GM18951 (cell line): ENCODE measurements at regions not wholly inside any gene's neighbourhood (a gene's known extent, or its start where the extent isn't known, plus 50 kb on each side); places are given as distances from the start of the nearest gene placed in this dataset.

Experiments used
- POLR2A ChIP-seq: IDR thresholded peaks from 4 replicates; pipeline ENCODE4 v1.6.1; 2011; ENCODE audit warnings: mild to moderate bottlenecking; ENCODE audit not compliant: insufficient read length, insufficient read depth; ENCODE audit errors: extremely low read depth
- in situ Hi-C: fragments of 300-500 bp; cut with MboI; formaldehyde crosslinking; loops from one replicate; pipeline ENCODE4 v1.12.0; 2022; ENCODE audit warnings: low sequenced_read_pairs, mixed read lengths, inconsistent platforms; ENCODE audit not compliant: unreplicated experiment

DNA sequence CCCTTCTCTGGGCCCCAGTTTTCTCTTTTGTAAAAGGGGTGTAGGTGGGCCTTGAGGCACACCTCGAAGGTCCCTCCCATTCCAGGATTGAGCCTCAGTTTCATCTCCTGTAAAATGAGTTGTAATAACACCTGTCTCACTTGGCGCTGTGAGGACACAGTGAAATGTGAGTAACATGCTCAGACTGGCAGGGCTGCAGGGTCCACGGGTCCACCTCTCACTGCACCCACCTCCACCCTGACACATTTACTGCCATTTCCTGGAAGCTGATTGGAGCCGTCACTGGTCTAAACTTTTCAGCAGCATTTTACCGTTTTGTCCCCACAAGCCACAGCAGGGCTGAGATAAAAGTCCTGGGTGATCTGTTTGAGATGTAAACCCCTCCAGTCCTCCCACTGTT lies 398.0 kb downstream of the PTPRU start:
- in situ Hi-C loops: no loop called here
- no peak for TF ChIP-seq POLR2A

DNA sequence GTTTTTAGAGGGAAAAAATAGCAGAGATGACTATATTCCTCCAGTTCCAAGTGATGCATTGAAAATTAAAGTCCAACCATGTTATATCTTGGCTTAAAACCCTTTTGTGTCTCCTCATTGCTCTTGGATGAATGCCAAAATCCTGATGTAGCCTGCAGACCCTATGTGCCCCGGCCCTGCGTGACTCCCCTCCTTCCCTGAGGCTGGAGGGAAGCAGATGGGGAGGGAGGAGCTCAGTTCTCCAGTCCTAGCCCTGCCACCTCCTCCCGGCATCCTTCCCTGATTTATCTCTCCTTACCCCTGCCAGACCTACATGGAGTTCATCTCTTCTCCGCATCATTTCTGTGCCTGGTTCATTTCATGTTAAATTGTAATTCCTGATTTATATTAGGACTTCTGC lies 397.4 kb downstream of the PTPRU start:
- TF ChIP-seq POLR2A: no peak
- in situ Hi-C loops: no loop called here

DNA sequence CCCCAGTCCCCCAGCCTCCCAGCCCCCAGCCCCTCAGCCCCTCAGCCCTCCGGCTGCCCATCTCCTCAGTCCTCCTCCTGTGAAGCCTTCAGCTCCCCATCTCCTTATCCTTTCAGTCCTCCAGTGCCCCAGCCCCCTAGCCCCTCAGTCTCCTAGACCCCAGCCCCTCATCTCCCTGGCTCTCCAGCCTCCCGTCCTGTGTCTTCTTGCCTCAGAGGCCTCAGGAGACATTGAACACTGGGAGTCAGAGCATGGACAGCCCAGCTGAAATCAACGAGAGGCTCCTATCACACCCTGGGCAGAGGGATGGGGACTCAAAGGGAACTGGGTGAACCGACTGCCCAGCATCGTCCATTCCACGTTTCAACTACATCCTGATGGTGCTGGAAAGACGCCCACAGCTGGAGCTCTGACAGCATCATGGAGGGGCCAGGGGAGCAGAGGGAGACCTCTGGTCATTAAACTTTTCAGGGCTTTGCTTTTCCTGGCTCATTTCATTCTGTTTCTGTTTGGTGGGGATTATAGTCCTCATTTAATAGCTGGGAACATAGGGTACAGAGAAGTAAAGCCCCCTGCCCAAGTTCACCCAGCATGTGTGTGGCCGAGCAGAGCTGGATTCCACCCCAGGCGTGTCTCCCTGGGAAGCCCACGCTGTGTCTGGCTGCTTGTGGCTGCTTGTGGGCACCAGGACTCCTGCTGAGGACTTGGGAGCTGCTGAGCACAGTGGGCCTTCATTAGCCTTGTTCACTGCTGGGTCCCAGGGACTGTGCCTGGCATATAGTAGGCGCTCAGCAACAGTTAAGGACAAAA lies 396.7 kb downstream of the PTPRU start:
- TF ChIP-seq POLR2A: no peak
- in situ Hi-C loops: no loop called here

DNA sequence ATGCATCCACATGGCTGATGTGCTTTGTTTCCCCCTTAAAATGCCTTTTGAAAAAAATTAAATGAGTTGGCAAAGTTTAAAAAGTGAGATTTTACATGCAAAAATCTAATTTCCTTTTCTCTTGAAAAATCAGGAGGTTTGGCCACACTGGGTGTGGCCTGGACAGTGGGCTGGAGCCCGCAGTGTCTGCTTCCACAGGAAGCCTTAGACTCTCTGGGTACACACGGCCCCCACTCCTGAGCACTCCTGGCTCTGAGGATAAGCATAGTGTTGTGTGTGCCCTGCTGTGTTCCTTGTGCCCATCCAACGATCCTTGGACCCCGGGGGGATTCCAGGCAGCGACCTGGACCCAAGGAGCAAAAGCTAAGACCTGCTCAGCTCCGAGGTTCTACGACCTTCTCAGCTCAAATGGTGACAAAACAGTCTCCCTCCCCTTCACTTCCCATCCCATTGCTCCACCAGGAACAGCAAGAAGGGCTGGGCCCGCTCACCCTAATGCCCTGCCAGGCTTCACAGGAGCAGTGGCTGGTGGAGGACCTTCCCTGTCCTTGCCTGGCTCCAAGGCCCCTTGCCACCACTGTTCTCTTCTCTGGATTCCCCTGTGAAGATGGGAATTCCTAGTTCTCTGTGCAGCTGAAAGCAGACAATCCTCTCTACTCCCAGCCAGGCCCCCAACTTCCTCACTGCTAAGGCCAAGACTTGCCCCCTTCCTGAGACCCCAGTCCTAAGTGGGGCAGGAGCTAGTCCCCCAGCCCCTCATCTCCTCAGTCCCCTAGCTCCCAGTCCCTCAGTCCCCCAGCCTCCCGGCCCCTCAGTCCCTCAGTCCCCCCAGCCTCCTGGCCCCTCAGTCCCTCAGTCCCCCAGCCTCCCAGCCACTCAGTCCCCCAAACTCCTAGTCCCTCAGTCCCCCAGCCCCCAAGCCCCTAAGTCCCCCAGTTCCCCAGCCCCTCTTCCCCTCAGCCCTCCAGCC lies 395.8 kb downstream of the PTPRU start:
- TF ChIP-seq POLR2A: no peak

DNA sequence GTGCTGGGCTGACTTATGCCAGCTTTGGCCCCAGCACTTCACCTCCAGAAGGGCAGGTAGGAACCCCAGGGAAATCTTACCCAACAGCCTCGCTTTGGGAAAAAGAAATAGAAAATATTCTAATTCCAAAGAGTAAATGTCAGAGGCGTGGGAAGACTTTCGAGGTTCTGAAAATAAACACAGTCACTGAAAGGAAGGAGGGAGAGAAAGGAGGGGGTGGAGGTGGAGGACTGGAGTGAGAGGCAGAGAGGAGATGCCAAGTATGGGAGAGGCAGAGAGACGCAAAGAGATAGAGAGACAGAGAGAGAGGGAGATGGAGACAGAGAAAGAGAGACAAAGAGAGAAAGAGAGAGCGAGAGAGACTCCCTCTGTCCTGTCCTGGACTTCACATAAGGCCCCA lies 395.0 kb downstream of the PTPRU start:
- in situ Hi-C loops: no loop called here
- no peak for TF ChIP-seq POLR2A

More for the DNA sequence above, 395.8 kb downstream of the PTPRU start:
- in situ Hi-C loops: no loop called here

DNA sequence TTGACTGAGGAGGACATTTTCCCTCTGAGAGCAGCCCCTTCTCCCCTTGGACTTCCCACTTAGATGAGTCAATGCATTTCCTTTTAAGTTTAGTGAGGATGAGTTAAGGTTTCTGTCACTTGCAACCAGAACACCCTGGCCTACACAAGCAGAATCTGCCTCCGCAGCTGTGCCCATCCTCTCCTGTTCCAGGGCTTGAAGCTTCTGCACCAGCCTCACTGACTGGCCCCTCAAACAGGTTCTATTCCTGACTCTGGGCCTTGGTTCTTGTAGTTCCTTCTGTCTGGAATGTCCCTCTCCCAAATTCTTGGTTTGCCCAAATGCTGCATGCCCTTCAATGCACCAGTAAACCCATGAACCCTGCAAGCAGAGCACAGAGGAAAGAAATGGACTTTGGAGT lies 394.4 kb downstream of the PTPRU start:
- no peak for TF ChIP-seq POLR2A
- in situ Hi-C loops: no loop called here

DNA sequence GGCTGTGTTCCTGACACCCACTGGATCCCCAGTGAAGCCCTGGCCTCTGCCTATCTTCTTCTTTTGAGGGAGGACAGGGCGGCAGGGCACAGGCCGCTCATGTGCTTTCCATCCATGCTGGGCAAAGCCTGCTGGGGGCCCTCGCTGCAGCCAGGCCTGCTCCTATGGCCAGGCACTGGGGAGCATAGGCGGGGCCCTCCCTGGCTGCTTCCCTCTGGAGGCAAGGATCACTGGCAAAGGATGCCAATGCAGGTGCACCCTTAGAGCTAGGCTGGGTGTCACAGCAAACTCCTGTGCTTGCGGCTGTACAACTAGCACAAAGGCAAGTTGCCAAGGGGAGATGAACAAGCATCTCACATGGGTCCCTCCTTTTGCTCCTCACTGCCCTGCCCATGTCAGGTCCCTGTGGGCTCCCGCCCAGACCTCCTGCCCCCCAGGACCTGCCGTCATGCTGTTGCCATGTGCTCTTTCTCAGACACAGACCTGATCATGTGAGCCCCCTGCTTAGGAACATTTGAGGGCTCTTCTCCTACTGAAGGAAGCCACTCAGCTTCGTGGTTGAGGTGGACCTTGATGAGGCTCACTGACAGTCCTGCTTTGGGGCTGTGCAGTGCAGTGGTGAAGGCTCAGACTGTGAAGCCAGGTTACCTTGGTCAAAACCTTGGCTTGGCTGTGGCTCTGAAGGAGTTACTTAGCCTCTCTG lies 393.6 kb downstream of the PTPRU start:
- in situ Hi-C loops: no loop called here
- TF ChIP-seq POLR2A: no peak

DNA sequence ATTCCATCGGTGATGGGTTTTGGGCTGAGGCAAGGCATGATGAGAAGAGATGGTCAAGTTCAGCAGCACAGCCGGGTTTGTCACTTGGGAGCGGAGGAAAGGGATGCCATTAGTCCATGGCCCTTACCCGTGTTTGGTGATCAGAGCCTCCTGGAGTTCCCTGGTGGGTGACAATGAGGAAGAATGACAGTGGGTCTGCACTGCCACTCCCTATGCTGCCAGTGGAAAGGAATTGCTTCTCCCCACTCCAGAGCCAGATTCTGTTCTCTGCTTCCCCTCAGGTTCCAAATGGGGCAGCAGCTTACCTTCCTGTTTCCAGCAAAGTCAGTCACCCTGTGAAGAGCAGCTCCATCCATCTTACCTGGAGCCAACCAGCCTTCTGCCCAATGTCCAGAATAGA lies 393.1 kb downstream of the PTPRU start:
- in situ Hi-C loops: no loop called here
- no peak for TF ChIP-seq POLR2A

DNA sequence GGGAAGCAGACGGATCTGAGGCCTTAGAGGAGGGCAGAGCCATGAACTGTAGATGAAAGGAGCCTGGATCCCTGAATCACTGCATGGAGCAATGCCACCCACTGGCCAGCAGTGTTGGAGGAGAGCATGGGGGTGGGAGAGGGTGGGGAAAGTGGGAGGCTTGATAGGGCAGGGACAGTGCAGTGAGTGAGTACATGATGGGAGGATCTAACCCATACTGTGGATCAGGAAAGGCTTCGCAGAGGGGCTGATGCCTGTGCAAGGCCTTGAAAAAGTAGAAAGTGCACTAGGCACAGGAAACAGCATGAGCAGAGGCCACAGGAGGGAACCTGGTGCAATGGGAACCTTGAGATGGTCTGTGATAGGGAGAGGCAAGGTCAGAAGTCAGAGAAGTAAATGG lies 391.9 kb downstream of the PTPRU start:
- in situ Hi-C loops: no loop called here
- no peak for TF ChIP-seq POLR2A

DNA sequence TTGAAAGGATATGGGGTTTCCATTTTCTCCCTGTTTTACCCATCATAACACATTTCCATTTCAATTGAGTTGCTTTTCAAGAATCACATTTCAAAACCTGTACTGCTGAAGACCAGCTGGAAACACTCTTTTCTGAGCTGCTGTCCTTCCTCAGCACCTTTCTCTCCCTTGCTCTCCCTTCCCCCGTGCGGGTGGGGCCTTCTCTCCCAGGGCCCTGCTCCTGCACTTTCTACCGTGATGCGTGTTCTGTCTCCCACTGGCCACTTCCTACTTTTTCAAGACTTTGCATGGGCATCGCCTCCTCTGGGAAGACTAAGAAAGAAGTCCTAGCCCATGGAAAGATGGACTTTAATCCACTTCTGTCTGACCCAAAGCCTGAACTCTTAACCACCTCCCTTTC lies 390.4 kb downstream of the PTPRU start:
- in situ Hi-C loops: no loop called here
- TF ChIP-seq POLR2A: no peak

DNA sequence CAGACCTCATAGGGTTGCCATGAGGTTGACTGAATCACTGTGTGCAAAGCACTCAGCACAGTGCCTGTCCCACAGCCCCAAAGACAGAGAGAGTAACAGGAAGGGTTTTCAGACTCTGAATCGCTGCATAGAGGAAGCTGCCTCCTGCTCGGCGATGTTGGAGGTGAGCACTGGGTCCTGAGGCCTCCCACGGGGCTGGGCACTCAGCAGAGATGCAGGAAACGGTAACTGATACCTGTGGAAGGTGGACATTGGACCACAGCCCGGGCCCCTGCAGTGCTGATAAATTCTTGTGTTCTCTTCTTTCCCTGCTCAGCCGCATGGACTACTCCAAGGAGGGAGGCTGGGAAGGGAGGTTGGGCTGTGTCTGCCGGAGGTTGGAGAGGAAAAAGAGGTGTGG lies 389.7 kb downstream of the PTPRU start:
- TF ChIP-seq POLR2A: no peak
- in situ Hi-C loops: no loop called here

DNA sequence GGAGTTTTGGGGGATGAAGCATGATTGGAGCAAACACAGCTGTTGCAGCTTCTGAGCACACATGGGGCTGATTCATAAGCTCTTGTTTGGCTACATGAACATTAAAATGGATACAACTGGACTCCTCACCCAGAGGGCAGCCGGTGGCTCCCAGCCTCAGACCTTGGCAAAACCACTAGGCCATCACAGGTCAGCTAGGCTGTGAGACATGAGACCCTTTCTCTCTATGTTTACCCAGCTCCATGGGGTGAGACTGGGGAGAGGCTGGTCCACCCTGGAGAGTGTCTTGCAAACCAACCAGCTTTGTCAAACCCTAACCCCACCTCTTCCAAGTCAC lies 388.7 kb downstream of the PTPRU start:
- no peak for TF ChIP-seq POLR2A
- in situ Hi-C loops: no loop called here

DNA sequence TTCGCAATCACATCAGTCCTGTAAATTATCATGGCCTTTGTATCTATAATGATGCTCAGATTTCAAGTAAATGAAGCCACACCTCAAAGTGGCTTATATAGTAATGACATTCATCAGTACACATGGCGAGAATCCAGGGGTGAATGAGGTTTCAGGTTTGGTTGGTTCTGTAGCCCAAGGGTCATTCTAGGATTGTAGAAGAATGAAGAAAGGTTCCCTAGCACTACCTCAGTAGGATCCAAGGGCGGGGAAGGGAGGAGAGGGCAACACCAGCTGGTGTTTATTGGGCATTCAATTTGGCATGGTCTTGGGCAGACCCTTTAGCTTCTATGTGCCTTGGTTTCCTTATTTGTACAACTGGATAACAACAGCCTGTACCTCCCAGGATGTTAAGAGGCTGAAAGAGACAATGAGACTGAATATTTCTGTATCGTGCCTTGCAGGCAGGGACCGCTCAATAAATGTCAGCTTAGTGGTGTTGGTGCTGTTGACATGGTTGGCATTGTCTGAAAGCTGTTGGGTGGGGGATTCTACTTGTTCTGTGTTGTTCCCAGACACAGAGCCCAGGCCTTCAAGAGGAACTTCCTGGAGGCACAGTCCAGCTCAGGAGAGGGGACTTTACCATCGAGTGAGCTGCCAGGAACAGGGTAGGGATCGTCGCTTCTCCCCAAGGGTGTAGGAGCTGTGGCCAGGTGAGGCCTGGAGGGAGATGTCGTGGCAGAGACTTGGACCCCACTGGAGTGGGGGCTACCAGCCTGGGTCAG lies 388.2 kb downstream of the PTPRU start:
- TF ChIP-seq POLR2A: no peak
- in situ Hi-C loops: no loop called here

DNA sequence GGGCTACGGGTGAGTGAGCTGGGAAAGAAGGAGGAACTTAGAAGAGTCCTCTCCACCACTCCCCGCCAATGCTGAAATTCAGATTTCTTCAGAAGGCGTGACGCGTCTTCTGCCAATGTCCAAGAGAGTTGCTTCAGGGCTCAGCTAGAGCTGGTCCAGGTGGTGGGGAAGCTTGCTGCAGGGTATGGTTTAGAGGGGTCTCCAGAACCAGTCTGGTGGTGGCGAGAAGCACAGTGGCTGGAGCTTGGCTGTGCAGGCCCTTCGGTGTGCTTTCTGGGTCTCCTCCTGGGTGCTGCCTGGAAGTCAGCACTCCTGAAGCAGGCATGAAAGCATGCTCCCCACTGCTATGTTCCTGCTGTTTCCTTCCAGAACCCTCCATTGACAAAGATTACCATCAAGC lies 387.2 kb downstream of the PTPRU start:
- in situ Hi-C loops: no loop called here
- no peak for TF ChIP-seq POLR2A
